Liver (tissue), 8 donors: ENCODE measurements at regions not wholly inside any gene's neighbourhood (a gene's known extent, or its start where the extent isn't known, plus 50 kb on each side); places are given as distances from the start of the nearest gene placed in this dataset.

Experiments used
- DNase-seq: peaks from one replicate; pipeline ENCODE4 v3.0.0-alpha.2; 2017; ENCODE audit warnings: low spot score
- H3K27ac ChIP-seq, 2 donors: one replicate each; pipeline ENCODE4 v1.7.0; 2013; ENCODE audit warnings: inconsistent platforms in 2 of 2, low read length in 2 of 2, control low read depth in 1 of 2, low read depth in 1 of 2, mild to moderate bottlenecking in 1 of 2
- H3K27me3 ChIP-seq, 4 donors: one replicate each; pipeline versions ENCODE4 v1.6.1 to v1.7.0; 2013; ENCODE audit warnings: low read length in 3 of 4, inconsistent platforms in 1 of 4, mild to moderate bottlenecking in 1 of 4, moderate library complexity in 1 of 4; ENCODE audit not compliant: control insufficient read depth in 4 of 4, insufficient read depth in 4 of 4
- H3K36me3 ChIP-seq, 4 donors: one replicate each; pipeline versions ENCODE4 v1.6.1 to v1.7.0; 2013; ENCODE audit warnings: low read length in 3 of 4, mild to moderate bottlenecking in 3 of 4, low read depth in 1 of 4, moderate library complexity in 1 of 4; ENCODE audit not compliant: control insufficient read depth in 4 of 4, insufficient read depth in 3 of 4
- H3K4me1 ChIP-seq, 4 donors: one replicate each; pipeline versions ENCODE4 v1.6.1 to v1.7.0; 2013; ENCODE audit warnings: low read length in 3 of 4, mild to moderate bottlenecking in 3 of 4, moderate library complexity in 1 of 4; ENCODE audit not compliant: control insufficient read depth in 4 of 4, insufficient read depth in 4 of 4
- H3K4me3 ChIP-seq, 3 donors: one replicate each; pipeline versions ENCODE4 v1.6.1 to v1.7.0; 2013; ENCODE audit warnings: low read length in 3 of 3, control low read depth in 1 of 3, low read depth in 1 of 3, mild to moderate bottlenecking in 1 of 3
- H3K9ac ChIP-seq, 2 donors: one replicate each; pipeline ENCODE4 v1.7.0; 2013; ENCODE audit warnings: low read length in 2 of 2, mild to moderate bottlenecking in 2 of 2, moderate library complexity in 2 of 2, control low read depth in 1 of 2, low read depth in 1 of 2
- H3K9me3 ChIP-seq, 4 donors: one replicate each; pipeline versions ENCODE4 v1.6.1 to v1.7.0; 2013; ENCODE audit warnings: low read length in 3 of 4; ENCODE audit not compliant: control insufficient read depth in 4 of 4
- EGR1 ChIP-seq, 2 donors: IDR thresholded peaks; 2 replicates each; pipeline ENCODE4 v1.6.1; 2016 to 2018; ENCODE audit warnings: antibody characterized with exemption in 2 of 2, low read depth in 2 of 2
- FOXA1 ChIP-seq: IDR thresholded peaks from 2 replicates; pipeline ENCODE4 v1.6.1; 2016; ENCODE audit warnings: antibody characterized with exemption
- FOXA2 ChIP-seq: IDR thresholded peaks from 2 replicates; pipeline ENCODE4 v1.6.1; 2016; ENCODE audit warnings: antibody characterized with exemption
- GABPA ChIP-seq, 2 donors: IDR thresholded peaks in 1 of 2; conservative IDR thresholded peaks in 1 of 2; 2 replicates each; pipeline ENCODE4 v1.6.1; 2016; ENCODE audit warnings: antibody characterized with exemption in 2 of 2, mild to moderate bottlenecking in 1 of 2, moderate library complexity in 1 of 2
- HNF4A ChIP-seq, 2 donors: conservative IDR thresholded peaks; 2 replicates each; pipeline ENCODE4 v1.6.1; 2016; ENCODE audit warnings: antibody characterized with exemption in 2 of 2, mild to moderate bottlenecking in 2 of 2
- HNF4G ChIP-seq: IDR thresholded peaks from 2 replicates; pipeline ENCODE4 v1.6.1; 2016; ENCODE audit warnings: antibody characterized with exemption
- JUND ChIP-seq, 2 donors: IDR thresholded peaks; 2 replicates each; pipeline ENCODE4 v1.6.1; 2016; ENCODE audit warnings: antibody characterized with exemption in 2 of 2
- NR2F2 ChIP-seq: IDR thresholded peaks from 2 replicates; pipeline ENCODE4 v1.6.1; 2016; ENCODE audit warnings: antibody characterized with exemption
- RAD21 ChIP-seq, 2 donors: IDR thresholded peaks; 2 replicates each; pipeline ENCODE4 v1.6.1; 2016; ENCODE audit warnings: antibody characterized with exemption in 2 of 2, mild to moderate bottlenecking in 2 of 2
- SP1 ChIP-seq: IDR thresholded peaks from 2 replicates; pipeline ENCODE4 v1.6.1; 2018; ENCODE audit warnings: antibody characterized with exemption, mild to moderate bottlenecking
- TAF1 ChIP-seq: conservative IDR thresholded peaks from 2 replicates; pipeline ENCODE4 v1.6.1; 2016; ENCODE audit warnings: antibody characterized with exemption, mild to moderate bottlenecking
- YY1 ChIP-seq: IDR thresholded peaks from 2 replicates; pipeline ENCODE4 v1.6.1; 2016; ENCODE audit warnings: antibody characterized with exemption, mild to moderate bottlenecking
- ZBTB33 ChIP-seq: IDR thresholded peaks from 2 replicates; pipeline ENCODE4 v1.6.1; 2016; ENCODE audit warnings: antibody characterized with exemption
- WGBS: extraction: QIAGEN DNeasy Blood & Tissue Kit; methylation state at CpG from one replicate; pipeline ENCODE4 v1.1.7; 2013; 5-methylcytosine and 5-hydroxymethylcytosine counted together
- TF ChIP-seq, protein P1 (sequence below): IDR thresholded peaks from 2 replicates; pipeline ENCODE4 v1.6.1; 2016; ENCODE audit warnings: antibody characterized with exemption
- TF ChIP-seq, protein P2 (sequence below): fragments of 150-350 bp; IDR thresholded peaks from 2 replicates; pipeline ENCODE4 v1.5.1; 2017; ENCODE audit warnings: improper control_type of control experiment, low read depth, low read length; ENCODE audit not compliant: missing input control
- TF ChIP-seq, protein P3 (sequence below): IDR thresholded peaks from 2 replicates; pipeline ENCODE4 v1.6.1; 2016; ENCODE audit warnings: antibody characterized with exemption, mild to moderate bottlenecking
- TF ChIP-seq, protein P4 (sequence below): IDR thresholded peaks from 2 replicates; pipeline ENCODE4 v1.6.1; 2016; ENCODE audit warnings: antibody characterized with exemption
- donor health status: healthy.
- donor health status: healthy.
- donor health status: healthy.
- donor health status: healthy.
- donor health status: healthy.

DNA sequence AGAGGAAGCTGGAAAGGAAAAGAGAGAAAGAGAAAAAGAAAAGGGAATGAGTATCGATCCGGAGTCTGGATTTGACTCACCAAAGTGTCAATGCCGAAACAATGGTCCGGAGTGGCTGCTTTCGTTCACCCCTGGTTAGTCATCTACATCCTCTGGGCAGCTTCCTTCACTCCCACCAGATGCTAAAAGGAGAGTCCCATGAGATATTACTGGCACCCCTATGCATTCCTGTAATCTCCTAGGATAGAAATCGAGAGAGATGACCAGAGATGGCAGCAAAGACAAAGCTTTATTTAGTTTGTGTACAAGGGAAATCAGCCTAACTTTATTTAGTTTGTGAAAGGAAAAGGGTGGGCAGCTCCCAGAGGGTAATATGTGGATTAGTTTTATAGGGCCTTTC lies 622.2 kb downstream of the ZPLD1 start:
- H3K27ac ChIP-seq: no peak overlapping the region
- H3K9me3 ChIP-seq: no peaks in the 10 kb centered on the region
- 89% methylated on average over 6 of the region's 6 CpGs for WGBS
- no peaks in the 10 kb centered on the region for H3K36me3 ChIP-seq
- no peak overlapping the region for H3K9ac ChIP-seq
- no peak for DNase-seq
- H3K4me1 ChIP-seq: no peaks in the 10 kb centered on the region
- no peaks in the 10 kb centered on the region for H3K27me3 ChIP-seq
- TF ChIP-seq, protein P1, sequence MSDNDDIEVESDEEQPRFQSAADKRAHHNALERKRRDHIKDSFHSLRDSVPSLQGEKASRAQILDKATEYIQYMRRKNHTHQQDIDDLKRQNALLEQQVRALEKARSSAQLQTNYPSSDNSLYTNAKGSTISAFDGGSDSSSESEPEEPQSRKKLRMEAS: no peak
- TF ChIP-seq GABPA (IDR thresholded peaks at IDR 0.05 in 1 of 2, conservative IDR thresholded peaks at IDR 0.05 in 1 of 2) (no peak), NR2F2 (no peak), FOXA2 (no peak), FOXA1 (no peak), ZBTB33 (no peak), YY1 (no peak), TAF1 (no peak), HNF4G (no peak), SP1 (no peak)
- TF ChIP-seq, protein P2, sequence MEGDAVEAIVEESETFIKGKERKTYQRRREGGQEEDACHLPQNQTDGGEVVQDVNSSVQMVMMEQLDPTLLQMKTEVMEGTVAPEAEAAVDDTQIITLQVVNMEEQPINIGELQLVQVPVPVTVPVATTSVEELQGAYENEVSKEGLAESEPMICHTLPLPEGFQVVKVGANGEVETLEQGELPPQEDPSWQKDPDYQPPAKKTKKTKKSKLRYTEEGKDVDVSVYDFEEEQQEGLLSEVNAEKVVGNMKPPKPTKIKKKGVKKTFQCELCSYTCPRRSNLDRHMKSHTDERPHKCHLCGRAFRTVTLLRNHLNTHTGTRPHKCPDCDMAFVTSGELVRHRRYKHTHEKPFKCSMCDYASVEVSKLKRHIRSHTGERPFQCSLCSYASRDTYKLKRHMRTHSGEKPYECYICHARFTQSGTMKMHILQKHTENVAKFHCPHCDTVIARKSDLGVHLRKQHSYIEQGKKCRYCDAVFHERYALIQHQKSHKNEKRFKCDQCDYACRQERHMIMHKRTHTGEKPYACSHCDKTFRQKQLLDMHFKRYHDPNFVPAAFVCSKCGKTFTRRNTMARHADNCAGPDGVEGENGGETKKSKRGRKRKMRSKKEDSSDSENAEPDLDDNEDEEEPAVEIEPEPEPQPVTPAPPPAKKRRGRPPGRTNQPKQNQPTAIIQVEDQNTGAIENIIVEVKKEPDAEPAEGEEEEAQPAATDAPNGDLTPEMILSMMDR: no peak
- TF ChIP-seq, protein P3, sequence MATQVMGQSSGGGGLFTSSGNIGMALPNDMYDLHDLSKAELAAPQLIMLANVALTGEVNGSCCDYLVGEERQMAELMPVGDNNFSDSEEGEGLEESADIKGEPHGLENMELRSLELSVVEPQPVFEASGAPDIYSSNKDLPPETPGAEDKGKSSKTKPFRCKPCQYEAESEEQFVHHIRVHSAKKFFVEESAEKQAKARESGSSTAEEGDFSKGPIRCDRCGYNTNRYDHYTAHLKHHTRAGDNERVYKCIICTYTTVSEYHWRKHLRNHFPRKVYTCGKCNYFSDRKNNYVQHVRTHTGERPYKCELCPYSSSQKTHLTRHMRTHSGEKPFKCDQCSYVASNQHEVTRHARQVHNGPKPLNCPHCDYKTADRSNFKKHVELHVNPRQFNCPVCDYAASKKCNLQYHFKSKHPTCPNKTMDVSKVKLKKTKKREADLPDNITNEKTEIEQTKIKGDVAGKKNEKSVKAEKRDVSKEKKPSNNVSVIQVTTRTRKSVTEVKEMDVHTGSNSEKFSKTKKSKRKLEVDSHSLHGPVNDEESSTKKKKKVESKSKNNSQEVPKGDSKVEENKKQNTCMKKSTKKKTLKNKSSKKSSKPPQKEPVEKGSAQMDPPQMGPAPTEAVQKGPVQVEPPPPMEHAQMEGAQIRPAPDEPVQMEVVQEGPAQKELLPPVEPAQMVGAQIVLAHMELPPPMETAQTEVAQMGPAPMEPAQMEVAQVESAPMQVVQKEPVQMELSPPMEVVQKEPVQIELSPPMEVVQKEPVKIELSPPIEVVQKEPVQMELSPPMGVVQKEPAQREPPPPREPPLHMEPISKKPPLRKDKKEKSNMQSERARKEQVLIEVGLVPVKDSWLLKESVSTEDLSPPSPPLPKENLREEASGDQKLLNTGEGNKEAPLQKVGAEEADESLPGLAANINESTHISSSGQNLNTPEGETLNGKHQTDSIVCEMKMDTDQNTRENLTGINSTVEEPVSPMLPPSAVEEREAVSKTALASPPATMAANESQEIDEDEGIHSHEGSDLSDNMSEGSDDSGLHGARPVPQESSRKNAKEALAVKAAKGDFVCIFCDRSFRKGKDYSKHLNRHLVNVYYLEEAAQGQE: no peak
- TF ChIP-seq, protein P4, sequence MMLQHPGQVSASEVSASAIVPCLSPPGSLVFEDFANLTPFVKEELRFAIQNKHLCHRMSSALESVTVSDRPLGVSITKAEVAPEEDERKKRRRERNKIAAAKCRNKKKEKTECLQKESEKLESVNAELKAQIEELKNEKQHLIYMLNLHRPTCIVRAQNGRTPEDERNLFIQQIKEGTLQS: no peak
- no peak overlapping the region for H3K4me3 ChIP-seq

DNA sequence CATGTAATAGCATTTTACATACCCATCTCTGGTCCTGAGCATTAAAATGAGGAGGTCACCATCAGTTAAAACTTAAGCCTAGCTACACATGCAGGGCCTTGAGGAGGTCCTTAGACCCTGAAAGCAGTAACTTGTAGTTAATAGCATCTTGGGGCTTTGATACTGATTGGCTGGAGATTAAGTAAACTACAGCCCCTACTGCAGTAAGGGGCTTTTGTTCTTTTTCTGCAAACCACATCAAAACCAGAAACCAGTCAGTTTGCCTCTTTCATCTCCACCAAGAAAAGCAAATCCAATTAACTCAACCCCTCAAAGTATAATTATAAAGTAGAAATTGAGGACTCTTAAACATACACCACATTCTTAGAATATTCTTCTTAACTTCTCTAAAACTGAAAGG lies 622.7 kb downstream of the ZPLD1 start:
- H3K27ac ChIP-seq: no peak overlapping the region
- H3K9ac ChIP-seq: no peak overlapping the region
- H3K9me3 ChIP-seq: no peaks in the 10 kb centered on the region
- no peaks in the 10 kb centered on the region for H3K27me3 ChIP-seq
- H3K36me3 ChIP-seq: no peaks in the 10 kb centered on the region
- DNase-seq: no peak
- H3K4me3 ChIP-seq: no peak overlapping the region
- TF ChIP-seq ZBTB33: no peak
- no peak for TF ChIP-seq EGR1 (IDR thresholded peaks at IDR 0.05; ENCODE audit: low read depth in 2 of 2)
- no peak for TF ChIP-seq FOXA1
- TF ChIP-seq HNF4A (conservative IDR thresholded peaks at IDR 0.05): no peak
- no peak for TF ChIP-seq JUND (IDR thresholded peaks at IDR 0.05)
- TF ChIP-seq NR2F2: no peak
- no peak for TF ChIP-seq GABPA (IDR thresholded peaks at IDR 0.05 in 1 of 2, conservative IDR thresholded peaks at IDR 0.05 in 1 of 2)
- no peak for TF ChIP-seq RAD21 (IDR thresholded peaks at IDR 0.05)
- TF ChIP-seq YY1: no peak
- TF ChIP-seq, protein P3: no peak
- TF ChIP-seq, protein P4: no peak
- no peak for TF ChIP-seq FOXA2
- TF ChIP-seq SP1: no peak
- no peaks in the 10 kb centered on the region for H3K4me1 ChIP-seq
